Astrocyte of the cerebellum (primary cell): ENCODE measurements at regions not wholly inside any gene's neighbourhood (a gene's known extent, or its start where the extent isn't known, plus 50 kb on each side); places are given as distances from the start of the nearest gene placed in this dataset.

ENCODE experiments used
- DNase-seq: peaks from one replicate; pipeline ENCODE4 v3.0.0-alpha.2; 2011; ENCODE audit warnings: low read depth
- H3K4me3 ChIP-seq: 2 replicates; pipeline ENCODE4 v1.5.1; 2011; ENCODE audit warnings: mild to moderate bottlenecking, low read depth, low read length, moderate library complexity
- in situ Hi-C: cut with HindIII; loops from 2 replicates; pipeline ENCODE4 v1.10.0; 2017; ENCODE audit warnings: low sequenced_read_pairs
- TF ChIP-seq, protein P1 (sequence below): IDR thresholded peaks from 2 replicates; pipeline ENCODE4 v1.5.1; 2012; ENCODE audit warnings: low read length, low read depth, moderate library complexity, mild to moderate bottlenecking; ENCODE audit errors: missing control alignments

GRCh38 chr11:112836256-112836602 is 125.0 kb upstream of the NCAM1 start:
- TF ChIP-seq, protein P1, sequence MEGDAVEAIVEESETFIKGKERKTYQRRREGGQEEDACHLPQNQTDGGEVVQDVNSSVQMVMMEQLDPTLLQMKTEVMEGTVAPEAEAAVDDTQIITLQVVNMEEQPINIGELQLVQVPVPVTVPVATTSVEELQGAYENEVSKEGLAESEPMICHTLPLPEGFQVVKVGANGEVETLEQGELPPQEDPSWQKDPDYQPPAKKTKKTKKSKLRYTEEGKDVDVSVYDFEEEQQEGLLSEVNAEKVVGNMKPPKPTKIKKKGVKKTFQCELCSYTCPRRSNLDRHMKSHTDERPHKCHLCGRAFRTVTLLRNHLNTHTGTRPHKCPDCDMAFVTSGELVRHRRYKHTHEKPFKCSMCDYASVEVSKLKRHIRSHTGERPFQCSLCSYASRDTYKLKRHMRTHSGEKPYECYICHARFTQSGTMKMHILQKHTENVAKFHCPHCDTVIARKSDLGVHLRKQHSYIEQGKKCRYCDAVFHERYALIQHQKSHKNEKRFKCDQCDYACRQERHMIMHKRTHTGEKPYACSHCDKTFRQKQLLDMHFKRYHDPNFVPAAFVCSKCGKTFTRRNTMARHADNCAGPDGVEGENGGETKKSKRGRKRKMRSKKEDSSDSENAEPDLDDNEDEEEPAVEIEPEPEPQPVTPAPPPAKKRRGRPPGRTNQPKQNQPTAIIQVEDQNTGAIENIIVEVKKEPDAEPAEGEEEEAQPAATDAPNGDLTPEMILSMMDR = no peak
- H3K4me3 ChIP-seq = no peak overlapping the region
- DNase-seq = no peak
- in situ Hi-C loops = no loop called here

GRCh38 chr11:112837162-112837826 is 123.9 kb upstream of the NCAM1 start:
- DNase-seq = no peak
- in situ Hi-C loops = no loop called here
- TF ChIP-seq, protein P1 = no peak
- H3K4me3 ChIP-seq = no peak overlapping the region

DNA sequence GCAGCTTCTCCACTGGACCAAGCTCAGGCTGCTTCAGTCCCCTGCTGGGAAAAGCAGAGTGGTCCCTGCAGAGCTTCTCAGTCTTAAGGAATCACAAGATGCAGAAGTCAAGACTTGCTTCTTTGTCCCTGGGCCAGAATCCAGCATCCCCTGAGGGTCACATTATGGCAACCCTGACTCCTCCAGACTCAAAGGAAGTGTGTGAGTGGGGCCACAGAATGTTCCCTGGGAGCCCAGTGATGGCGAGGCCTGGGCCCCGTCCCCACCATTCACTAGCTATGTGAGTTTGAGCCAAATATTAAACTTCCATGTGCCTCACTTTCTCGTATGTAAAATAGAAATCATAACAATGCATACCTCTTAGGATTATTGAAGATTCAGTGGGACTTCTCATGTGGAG is 122.2 kb upstream of the NCAM1 start:
- DNase-seq = no peak
- no peak overlapping the region for H3K4me3 ChIP-seq
- TF ChIP-seq, protein P1 = no peak
- in situ Hi-C loops = no loop called here

GRCh38 chr11:112841729-112842128 is 119.5 kb upstream of the NCAM1 start:
- DNase-seq = no peak
- in situ Hi-C loops = no loop called here
- H3K4me3 ChIP-seq = no peak overlapping the region
- TF ChIP-seq, protein P1 = no peak

DNA sequence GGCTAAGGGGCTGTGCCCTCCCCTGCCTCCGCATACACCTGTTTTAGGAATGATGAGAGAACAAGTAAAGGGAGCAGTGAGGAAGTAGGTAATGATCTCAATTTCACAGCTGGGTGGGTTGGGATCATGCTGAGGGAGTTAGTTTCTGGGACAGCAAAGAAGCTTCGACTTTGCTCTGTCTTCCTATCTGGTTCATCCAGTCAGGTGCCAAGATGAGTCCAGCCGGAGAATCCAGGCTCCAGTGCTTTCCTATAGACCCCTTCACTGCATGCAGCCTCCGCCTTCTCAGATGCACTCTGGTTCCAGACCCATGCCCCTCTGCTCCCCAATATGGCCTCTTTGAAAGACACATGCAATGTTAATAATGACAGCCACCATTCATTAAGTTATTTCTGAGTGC is 119.1 kb upstream of the NCAM1 start:
- TF ChIP-seq, protein P1 = no peak
- H3K4me3 ChIP-seq = no peak overlapping the region
- in situ Hi-C loops = no loop called here
- DNase-seq = no peak

- in situ Hi-C loops = no loop called here
- H3K4me3 ChIP-seq = no peak overlapping the region
- no peak for DNase-seq
- TF ChIP-seq, protein P1 = no peak
These were observed 116.7 kb upstream of the NCAM1 start for GRCh38 chr11:112844517-112844916.
